Dedifferentiated amniotic fluid mesenchymal stem cell (primary cell): ENCODE measurements at regions not wholly inside any gene's neighbourhood (a gene's known extent, or its start where the extent isn't known, plus 50 kb on each side); places are given as distances from the start of the nearest gene placed in this dataset.

ENCODE experiments used
- DNase-seq: peaks from one replicate; pipeline ENCODE4 v3.0.0-alpha.2; 2016; ENCODE audit errors: extremely low spot score

DNA sequence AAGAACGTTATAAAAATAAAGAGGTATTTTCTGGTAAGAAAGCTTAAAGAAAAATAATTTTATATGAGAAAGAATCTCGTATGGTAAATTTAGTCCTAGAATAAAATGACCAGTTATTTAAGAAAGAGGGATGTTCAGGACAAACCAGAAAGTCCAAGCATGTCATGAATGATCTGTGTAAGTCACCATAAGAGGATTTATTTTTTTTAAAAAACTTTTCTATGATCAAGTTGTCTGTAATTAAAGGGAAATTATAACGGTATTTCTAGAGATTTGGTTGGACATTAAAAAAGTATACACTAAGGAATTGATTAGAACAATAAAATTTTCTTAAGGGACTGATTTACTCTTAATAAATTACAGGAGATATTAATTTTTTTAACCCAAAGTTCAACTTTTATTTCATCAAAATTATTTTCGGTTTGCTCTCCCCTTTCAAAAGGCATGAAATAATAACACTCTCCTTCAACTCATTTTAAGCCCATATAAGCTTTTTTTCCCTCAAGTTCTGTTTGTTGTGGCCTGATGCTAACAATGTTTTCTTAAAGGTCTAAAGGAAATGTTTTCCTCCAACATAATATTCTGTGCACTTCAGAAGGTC lies 49.9 kb upstream of the CPSF6 start:
- DNase-seq: no peak
